ENCODE measurements at regions not wholly inside any gene's neighbourhood (a gene's known extent, or its start where the extent isn't known, plus 50 kb on each side); places are given as distances from the start of the nearest gene placed in this dataset.

GRCh38 chr20:19881080-19881840 lies 123.2 kb downstream of the RIN2 start:
- H3K4me3 ChIP-seq (ENCODE audit: low read length) = no peak overlapping the region
- no peak for DNase-seq
- H3K4me1 ChIP-seq (ENCODE audit: control insufficient read depth, low read depth, low read length) = no peaks in the 10 kb centered on the region
- H3K23ac ChIP-seq (ENCODE audit: low read length) = no peak overlapping the region
- no peak overlapping the region for H3K4me2 ChIP-seq (ENCODE audit: low read length)
- no peak overlapping the region for H3K56ac ChIP-seq (ENCODE audit: low read length)
- no CpG with 5 or more reads among the region's 3 CpGs for WGBS (ENCODE audit: extremely low coverage, insufficient coverage, low lambda C conversion rate)
- H3K4ac ChIP-seq (ENCODE audit: low read depth, low read length) = no peak overlapping the region
- H3K79me1 ChIP-seq (ENCODE audit: low read length) = no peaks in the 10 kb centered on the region
- no peak overlapping the region for H3K27ac ChIP-seq (ENCODE audit: low read depth, low read length)
- no peak overlapping the region for H2AK5ac ChIP-seq (ENCODE audit: low read length)
- H2BK15ac ChIP-seq (replicated peaks; ENCODE audit: low read depth) = no peak overlapping the region
- no peak overlapping the region for H4K8ac ChIP-seq (ENCODE audit: low read depth, low read length)
- H3K9ac ChIP-seq (ENCODE audit: low read length) = no peak overlapping the region
- no peaks in the 10 kb centered on the region for H3K27me3 ChIP-seq (ENCODE audit: insufficient read depth, low read length, poor library complexity)
- no peaks in the 10 kb centered on the region for H3K79me2 ChIP-seq (ENCODE audit: control insufficient read depth, insufficient read depth, low read length)
- H3K18ac ChIP-seq (ENCODE audit: low read length) = no peak overlapping the region
- H4K5ac ChIP-seq (ENCODE audit: low read length) = no peak overlapping the region
- no peaks in the 10 kb centered on the region for H3K36me3 ChIP-seq (ENCODE audit: control insufficient read depth, insufficient read depth, low read length)
- H2BK120ac ChIP-seq (ENCODE audit: low read depth, low read length) = no peak overlapping the region
- no peak overlapping the region for H2BK5ac ChIP-seq (ENCODE audit: low read length)

- H4K5ac ChIP-seq (ENCODE audit: low read length) = no peak overlapping the region
- H3K23ac ChIP-seq (ENCODE audit: low read length) = no peak overlapping the region
- no peak overlapping the region for H3K9ac ChIP-seq (ENCODE audit: low read length)
- WGBS (ENCODE audit: extremely low coverage, insufficient coverage, low lambda C conversion rate) = no CpG with 5 or more reads among the region's 3 CpGs
- no peak overlapping the region for H2BK120ac ChIP-seq (ENCODE audit: low read depth, low read length)
- H3K36me3 ChIP-seq (ENCODE audit: control insufficient read depth, insufficient read depth, low read length) = no peaks in the 10 kb centered on the region
- no peak overlapping the region for H3K4me2 ChIP-seq (ENCODE audit: low read length)
- DNase-seq = no peak
- no peak overlapping the region for H3K4me3 ChIP-seq (ENCODE audit: low read length)
- no peak overlapping the region for H2BK15ac ChIP-seq (replicated peaks; ENCODE audit: low read depth)
- H2AK5ac ChIP-seq (ENCODE audit: low read length) = no peak overlapping the region
- H3K4me1 ChIP-seq (ENCODE audit: control insufficient read depth, low read depth, low read length) = no peaks in the 10 kb centered on the region
- H4K8ac ChIP-seq (ENCODE audit: low read depth, low read length) = no peak overlapping the region
- no peak overlapping the region for H3K56ac ChIP-seq (ENCODE audit: low read length)
- no peaks in the 10 kb centered on the region for H3K79me2 ChIP-seq (ENCODE audit: control insufficient read depth, insufficient read depth, low read length)
- H3K18ac ChIP-seq (ENCODE audit: low read length) = no peak overlapping the region
- H3K4ac ChIP-seq (ENCODE audit: low read depth, low read length) = no peak overlapping the region
- H3K79me1 ChIP-seq (ENCODE audit: low read length) = no peaks in the 10 kb centered on the region
- H3K27me3 ChIP-seq (ENCODE audit: insufficient read depth, low read length, poor library complexity) = no peaks in the 10 kb centered on the region
- H2BK5ac ChIP-seq (ENCODE audit: low read length) = no peak overlapping the region
- H3K27ac ChIP-seq (ENCODE audit: low read depth, low read length) = no peak overlapping the region
Observed at GRCh38 chr20:19881990-19882389, 123.9 kb downstream of the RIN2 start.

GRCh38 chr20:19882446-19882845 lies 124.4 kb downstream of the RIN2 start:
- Histone ChIP-seq H3K9ac (ENCODE audit: low read length) (no peak overlapping the region), H3K23ac (ENCODE audit: low read length) (no peak overlapping the region), H2BK15ac (replicated peaks; ENCODE audit: low read depth) (no peak overlapping the region), H3K56ac (ENCODE audit: low read length) (no peak overlapping the region), H3K79me2 (ENCODE audit: control insufficient read depth, insufficient read depth, low read length) (no peaks in the 10 kb centered on the region), H3K27ac (ENCODE audit: low read depth, low read length) (no peak overlapping the region), H3K4me2 (ENCODE audit: low read length) (no peak overlapping the region), H3K18ac (ENCODE audit: low read length) (no peak overlapping the region), H3K79me1 (ENCODE audit: low read length) (no peaks in the 10 kb centered on the region), H4K5ac (ENCODE audit: low read length) (no peak overlapping the region), H3K4ac (ENCODE audit: low read depth, low read length) (no peak overlapping the region), H4K8ac (ENCODE audit: low read depth, low read length) (no peak overlapping the region), H2BK120ac (ENCODE audit: low read depth, low read length) (no peak overlapping the region), H3K36me3 (ENCODE audit: control insufficient read depth, insufficient read depth, low read length) (no peaks in the 10 kb centered on the region), H2AK5ac (ENCODE audit: low read length) (no peak overlapping the region), H3K4me1 (ENCODE audit: control insufficient read depth, low read depth, low read length) (no peaks in the 10 kb centered on the region), H3K4me3 (ENCODE audit: low read length) (no peak overlapping the region), H3K27me3 (ENCODE audit: insufficient read depth, low read length, poor library complexity) (no peaks in the 10 kb centered on the region), H2BK5ac (ENCODE audit: low read length) (no peak overlapping the region)
- no CpG with 5 or more reads among the region's 3 CpGs for WGBS (ENCODE audit: extremely low coverage, insufficient coverage, low lambda C conversion rate)
- DNase-seq = no peak

- DNase-seq = no peak
- no peak overlapping the region for H3K4me2 ChIP-seq (ENCODE audit: low read length)
- no peak overlapping the region for H3K56ac ChIP-seq (ENCODE audit: low read length)
- no peak overlapping the region for H3K4me3 ChIP-seq (ENCODE audit: low read length)
- no peaks in the 10 kb centered on the region for H3K36me3 ChIP-seq (ENCODE audit: control insufficient read depth, insufficient read depth, low read length)
- H2BK120ac ChIP-seq (ENCODE audit: low read depth, low read length) = no peak overlapping the region
- H3K18ac ChIP-seq (ENCODE audit: low read length) = no peak overlapping the region
- H4K5ac ChIP-seq (ENCODE audit: low read length) = no peak overlapping the region
- H3K79me2 ChIP-seq (ENCODE audit: control insufficient read depth, insufficient read depth, low read length) = no peaks in the 10 kb centered on the region
- H3K27me3 ChIP-seq (ENCODE audit: insufficient read depth, low read length, poor library complexity) = no peaks in the 10 kb centered on the region
- no CpG with 5 or more reads among the region's 3 CpGs for WGBS (ENCODE audit: extremely low coverage, insufficient coverage, low lambda C conversion rate)
- no peak overlapping the region for H2AK5ac ChIP-seq (ENCODE audit: low read length)
- H2BK15ac ChIP-seq (replicated peaks; ENCODE audit: low read depth) = no peak overlapping the region
- no peaks in the 10 kb centered on the region for H3K4me1 ChIP-seq (ENCODE audit: control insufficient read depth, low read depth, low read length)
- H4K8ac ChIP-seq (ENCODE audit: low read depth, low read length) = no peak overlapping the region
- H3K79me1 ChIP-seq (ENCODE audit: low read length) = no peaks in the 10 kb centered on the region
- H3K23ac ChIP-seq (ENCODE audit: low read length) = no peak overlapping the region
- H3K9ac ChIP-seq (ENCODE audit: low read length) = no peak overlapping the region
- no peak overlapping the region for H3K27ac ChIP-seq (ENCODE audit: low read depth, low read length)
- no peak overlapping the region for H2BK5ac ChIP-seq (ENCODE audit: low read length)
- H3K4ac ChIP-seq (ENCODE audit: low read depth, low read length) = no peak overlapping the region
Observed at GRCh38 chr20:19883501-19883900, 125.4 kb downstream of the RIN2 start.

- Histone ChIP-seq H2BK5ac (ENCODE audit: low read length) (no peak overlapping the region), H3K79me1 (ENCODE audit: low read length) (no peaks in the 10 kb centered on the region), H3K56ac (ENCODE audit: low read length) (no peak overlapping the region), H3K18ac (ENCODE audit: low read length) (no peak overlapping the region), H4K5ac (ENCODE audit: low read length) (no peak overlapping the region), H2AK5ac (ENCODE audit: low read length) (no peak overlapping the region), H3K4ac (ENCODE audit: low read depth, low read length) (no peak overlapping the region), H3K27me3 (ENCODE audit: insufficient read depth, low read length, poor library complexity) (no peaks in the 10 kb centered on the region), H2BK15ac (replicated peaks; ENCODE audit: low read depth) (no peak overlapping the region), H3K23ac (ENCODE audit: low read length) (no peak overlapping the region), H3K9ac (ENCODE audit: low read length) (no peak overlapping the region), H3K36me3 (ENCODE audit: control insufficient read depth, insufficient read depth, low read length) (no peaks in the 10 kb centered on the region), H3K27ac (ENCODE audit: low read depth, low read length) (no peak overlapping the region), H3K4me3 (ENCODE audit: low read length) (no peak overlapping the region), H3K4me2 (ENCODE audit: low read length) (no peak overlapping the region), H3K4me1 (ENCODE audit: control insufficient read depth, low read depth, low read length) (no peaks in the 10 kb centered on the region), H2BK120ac (ENCODE audit: low read depth, low read length) (no peak overlapping the region), H3K79me2 (ENCODE audit: control insufficient read depth, insufficient read depth, low read length) (no peaks in the 10 kb centered on the region), H4K8ac (ENCODE audit: low read depth, low read length) (no peak overlapping the region)
- DNase-seq = no peak
- WGBS (ENCODE audit: extremely low coverage, insufficient coverage, low lambda C conversion rate) = no CpG with 5 or more reads among the region's 5 CpGs
Observed at GRCh38 chr20:19885594-19885938, 127.5 kb downstream of the RIN2 start.
